Activated CD8-positive, alpha-beta memory T cell treated with anti-CD3 and anti-CD28 coated beads, Interleukin-2, amount 50 U/mL, for 4 hours (primary cell): ENCODE measurements at regions not wholly inside any gene's neighbourhood (a gene's known extent, or its start where the extent isn't known, plus 50 kb on each side); places are given as distances from the start of the nearest gene placed in this dataset.

ENCODE experiments used
- DNase-seq: peaks from one replicate; pipeline ENCODE4 v3.0.0-alpha.2; 2020

DNA sequence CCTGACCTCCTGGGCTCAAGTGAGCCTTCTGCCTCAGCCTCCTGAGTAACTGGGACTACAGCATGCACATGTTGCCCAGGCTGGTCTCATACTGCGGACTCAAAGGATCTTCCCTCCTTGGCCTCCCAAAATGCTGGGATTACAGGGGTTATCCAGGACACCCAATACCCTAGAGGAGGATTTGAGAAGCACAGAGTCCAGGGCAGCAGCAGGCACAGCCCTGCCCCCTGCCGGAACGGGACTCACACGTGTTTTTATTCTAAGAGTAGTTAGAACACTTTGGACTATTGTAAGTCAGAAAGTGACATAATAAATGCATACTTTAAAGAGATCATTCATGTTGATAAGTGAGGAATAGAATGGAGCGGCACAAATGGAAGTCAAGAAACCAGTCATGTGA, 80.2 kb downstream of the C6orf118 start:
- no peak for DNase-seq

DNA sequence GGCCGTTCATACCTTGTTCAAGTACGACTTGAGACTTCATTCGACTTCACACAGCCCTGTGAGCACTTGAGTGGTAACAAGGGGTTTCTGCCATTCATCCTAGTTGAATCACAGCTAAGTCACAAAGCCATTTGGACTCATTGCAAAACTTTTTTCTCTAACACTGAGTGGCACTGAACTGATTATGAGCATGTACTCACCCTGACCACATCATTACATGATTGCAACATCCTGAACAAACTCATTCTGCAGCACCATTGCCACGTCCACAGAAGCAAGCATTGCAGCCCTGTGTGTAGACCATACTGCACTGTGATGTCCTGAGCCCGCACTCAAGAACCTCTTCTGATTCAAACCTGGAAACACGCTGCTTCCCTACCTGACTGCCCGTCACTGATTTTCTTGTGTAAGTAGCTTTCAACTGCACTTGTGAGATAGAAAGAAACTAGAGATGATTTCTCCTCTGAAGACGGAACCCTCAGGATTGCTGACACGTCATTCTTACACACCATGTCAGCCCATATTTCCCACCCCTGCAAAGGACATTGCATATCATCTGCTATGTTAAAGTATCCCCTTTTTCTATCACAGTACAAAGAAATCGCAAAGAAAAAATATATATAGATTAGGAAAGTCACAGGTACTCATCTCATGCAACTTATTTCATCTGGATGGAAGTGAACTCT, 81.6 kb downstream of the C6orf118 start:
- no peak for DNase-seq

DNA sequence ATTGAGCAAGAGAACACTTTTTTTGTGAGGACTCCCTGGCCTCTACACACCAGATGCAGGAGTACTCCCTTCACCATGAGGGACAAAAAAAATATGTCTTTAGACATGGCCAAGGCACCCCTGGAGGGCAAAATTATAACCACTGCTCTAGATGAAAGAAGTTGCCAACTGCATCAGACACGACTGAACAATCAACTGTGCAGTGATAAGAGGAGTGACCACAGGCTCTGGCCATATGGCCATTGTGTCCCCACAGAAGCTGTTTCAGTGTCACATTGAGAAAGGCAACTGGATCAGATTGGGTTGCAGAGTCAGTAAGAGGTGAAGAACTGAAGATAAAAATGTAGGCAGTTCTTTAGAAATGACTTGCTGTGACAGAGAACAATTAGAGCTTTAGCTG, 85.7 kb downstream of the C6orf118 start:
- DNase-seq = no peak

DNA sequence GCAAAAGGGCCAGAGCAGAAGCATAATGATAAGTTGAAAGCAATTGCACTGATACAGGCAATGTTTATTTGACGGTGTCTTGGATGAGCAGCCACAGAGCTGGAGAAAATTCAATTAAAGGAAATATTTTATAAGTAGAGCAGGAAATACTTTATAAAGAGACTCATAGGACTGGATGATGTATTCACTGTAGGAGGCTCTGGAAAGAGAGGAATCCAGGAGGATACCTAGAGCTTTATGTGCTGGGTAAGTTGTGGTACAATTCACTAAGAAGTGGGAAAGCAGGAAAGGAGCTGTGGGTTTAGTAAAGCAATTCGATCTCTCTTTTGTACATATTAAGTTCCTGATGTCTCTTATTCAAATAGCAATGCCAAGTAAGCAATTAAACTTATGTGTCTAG, 86.3 kb downstream of the C6orf118 start:
- DNase-seq = no peak

DNA sequence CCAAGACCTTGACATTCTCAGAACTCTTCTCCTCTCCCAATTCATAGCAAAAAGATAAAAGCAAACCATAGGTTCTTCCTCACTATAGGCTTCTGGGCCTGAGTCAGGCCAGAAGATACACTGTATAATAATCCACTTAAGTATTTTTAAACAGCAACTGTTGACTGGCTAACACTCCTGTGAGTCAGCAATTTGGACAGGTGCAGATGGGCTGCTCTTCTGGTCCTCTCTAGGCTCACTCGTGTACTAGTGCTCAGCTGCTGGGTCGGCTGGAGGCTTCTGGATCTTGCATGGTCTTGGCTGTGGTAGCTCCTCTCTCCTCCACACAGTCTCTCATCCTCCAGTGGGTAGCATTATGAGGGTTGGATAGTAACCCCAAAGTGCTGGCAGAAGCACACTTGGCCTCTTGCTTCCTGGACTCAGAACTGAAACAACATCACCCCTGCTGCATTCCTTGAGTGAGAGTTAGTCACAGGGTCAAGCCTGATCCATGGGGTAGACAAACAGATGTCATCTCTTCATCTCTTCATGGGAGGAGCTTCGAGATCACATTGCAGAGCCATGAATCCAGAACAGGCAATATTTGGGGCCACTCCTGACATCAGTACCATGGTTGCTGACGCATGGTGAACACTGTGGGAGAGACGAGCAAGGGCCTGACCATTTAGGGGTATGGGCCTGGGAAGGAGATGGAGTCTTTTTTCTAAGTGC, 86.9 kb downstream of the C6orf118 start:
- DNase-seq = no peak

DNA sequence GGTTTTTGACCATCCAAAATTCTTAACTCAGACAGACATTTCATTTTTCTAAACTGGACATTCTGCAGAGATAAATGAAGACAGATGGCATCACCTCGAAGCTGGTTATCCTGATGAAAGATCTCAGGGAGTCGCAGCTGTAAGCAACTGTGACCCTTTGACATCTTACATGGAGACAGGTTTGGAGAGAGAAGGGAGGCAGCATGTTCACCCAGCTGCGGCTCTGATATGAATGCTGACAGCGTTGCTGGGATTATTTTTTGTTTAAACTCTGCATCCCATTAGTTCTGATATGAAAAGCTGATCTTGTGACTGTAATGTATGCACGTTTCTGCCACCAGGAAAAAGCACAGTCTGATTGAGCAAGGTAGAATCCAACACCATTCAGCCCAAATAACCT, 89.4 kb downstream of the C6orf118 start:
- DNase-seq = no peak

DNA sequence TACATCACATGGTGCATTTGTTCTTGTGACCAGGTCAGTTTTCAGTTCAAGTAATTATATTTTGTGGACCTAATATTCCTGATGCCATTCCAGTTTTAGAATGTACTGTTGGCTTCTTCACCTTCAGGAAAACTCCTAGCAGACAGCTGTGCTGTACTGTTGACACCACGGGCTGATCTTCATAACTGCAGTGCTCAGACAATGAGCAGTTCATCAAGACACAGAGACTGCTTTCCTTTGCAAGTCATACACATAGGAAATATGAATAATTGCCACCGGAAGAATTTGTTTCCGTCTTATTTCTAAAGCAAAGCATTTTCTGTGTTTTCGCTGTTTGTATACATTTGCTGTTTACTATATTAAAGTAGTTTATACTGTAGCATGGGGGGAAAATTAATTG, 89.8 kb downstream of the C6orf118 start:
- DNase-seq = no peak

DNA sequence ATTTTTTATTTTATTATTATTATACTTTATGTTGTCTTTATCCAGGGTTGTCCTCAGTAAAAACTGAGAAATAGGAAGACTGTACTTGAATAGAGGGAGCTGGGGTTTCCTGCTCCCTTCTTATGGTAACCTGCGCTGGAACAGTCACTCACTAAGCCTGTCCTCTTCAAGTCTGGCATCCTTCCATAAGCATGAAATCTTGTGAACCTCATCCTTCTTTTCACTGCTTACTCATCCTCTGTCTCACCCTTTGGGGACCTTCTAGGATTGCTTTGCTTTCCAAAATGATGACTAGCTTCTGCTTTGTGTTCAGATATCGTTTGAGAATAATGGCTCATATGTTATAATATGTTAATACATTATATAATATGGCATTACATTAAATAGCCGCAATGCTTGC, 90.6 kb downstream of the C6orf118 start:
- no peak for DNase-seq

DNA sequence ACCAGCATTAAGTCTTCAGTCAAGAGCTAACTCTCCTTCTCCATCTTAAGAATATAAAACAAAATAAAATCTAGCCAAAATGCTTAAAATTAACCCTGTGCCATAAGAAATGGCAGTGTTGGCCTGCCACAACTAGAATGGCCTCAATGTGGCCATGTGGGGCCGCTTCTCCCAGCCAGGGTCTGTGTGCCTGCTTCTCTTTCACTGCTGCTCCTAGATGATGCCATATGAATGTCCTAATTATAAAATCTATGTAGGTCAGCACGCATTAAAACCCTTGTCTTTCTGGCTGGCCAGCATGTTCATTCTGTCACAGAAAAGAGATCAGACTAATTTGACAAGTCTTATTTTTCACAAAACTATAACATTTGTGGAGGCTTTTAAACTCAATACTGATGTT, 102.6 kb downstream of the C6orf118 start:
- no peak for DNase-seq

DNA sequence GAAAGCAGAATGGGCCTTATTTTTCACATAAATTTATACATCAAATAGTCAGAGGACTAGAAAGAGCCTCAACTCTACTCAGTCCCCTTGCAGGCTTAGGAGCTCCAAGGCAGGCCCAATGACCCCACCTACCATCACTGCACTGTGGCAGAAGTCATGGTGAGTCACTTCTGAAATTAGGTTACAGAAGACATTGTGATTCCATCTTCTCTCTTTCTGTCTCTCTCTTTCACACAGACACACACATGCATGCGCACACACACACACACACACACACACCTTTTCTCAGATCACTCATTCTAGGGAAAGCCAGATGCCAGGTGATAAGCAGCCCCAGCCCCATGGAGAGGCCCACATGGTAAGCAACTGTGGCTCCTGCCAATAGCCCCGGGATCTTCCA, 103.8 kb downstream of the C6orf118 start:
- no peak for DNase-seq

DNA sequence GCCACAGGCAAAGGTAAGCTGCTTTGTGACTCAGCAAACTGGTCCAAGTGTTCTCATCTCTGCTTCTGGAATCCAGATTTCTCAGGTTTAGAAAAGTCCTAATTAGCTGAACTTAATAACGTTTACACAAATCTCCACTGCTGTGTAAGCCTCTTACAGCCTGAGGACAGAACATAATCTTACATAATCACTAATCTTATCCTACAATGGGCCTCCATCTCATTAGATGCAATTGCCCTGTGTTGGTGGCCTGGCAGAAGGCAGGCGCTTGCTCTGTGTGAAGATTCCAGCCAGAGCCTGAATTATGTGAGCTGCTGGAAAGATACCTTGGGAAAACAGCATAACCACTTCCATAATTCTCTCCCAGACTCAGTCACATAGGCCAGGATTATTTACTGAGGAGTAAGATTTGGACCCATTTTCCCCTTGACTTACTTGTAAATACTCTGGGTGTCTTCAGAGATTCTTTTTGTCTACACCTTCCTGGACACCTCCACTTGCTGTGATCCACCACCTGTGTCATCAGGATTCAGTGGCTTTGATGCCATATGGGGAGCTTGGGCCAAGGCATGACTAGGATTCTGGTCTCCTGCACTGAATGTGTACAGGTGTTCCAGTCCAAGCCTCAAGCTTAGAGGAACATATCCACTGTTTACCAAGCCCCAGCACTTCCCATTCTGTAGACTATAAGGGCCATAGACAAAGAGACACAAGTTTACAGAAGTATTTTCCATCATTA, 104.4 kb downstream of the C6orf118 start:
- no peak for DNase-seq

DNA sequence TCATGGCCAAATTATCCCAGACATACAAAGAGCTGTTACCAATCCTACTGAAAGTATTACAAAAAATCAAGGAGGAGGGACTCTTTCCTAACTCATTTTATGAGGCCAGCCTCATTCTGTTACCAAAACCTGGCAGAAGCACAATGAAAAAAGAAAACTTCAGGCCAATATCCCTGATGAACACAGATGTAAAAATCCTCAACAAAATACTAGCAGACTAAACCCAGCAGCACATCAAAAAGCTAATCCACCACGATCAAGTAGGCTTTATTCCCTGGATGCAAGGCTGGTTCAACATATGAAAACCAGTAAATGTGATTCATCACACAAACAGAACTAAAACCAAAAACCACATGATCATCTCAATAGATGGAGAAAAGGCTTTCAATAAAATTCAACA, 109.2 kb downstream of the C6orf118 start:
- DNase-seq = no peak

DNA sequence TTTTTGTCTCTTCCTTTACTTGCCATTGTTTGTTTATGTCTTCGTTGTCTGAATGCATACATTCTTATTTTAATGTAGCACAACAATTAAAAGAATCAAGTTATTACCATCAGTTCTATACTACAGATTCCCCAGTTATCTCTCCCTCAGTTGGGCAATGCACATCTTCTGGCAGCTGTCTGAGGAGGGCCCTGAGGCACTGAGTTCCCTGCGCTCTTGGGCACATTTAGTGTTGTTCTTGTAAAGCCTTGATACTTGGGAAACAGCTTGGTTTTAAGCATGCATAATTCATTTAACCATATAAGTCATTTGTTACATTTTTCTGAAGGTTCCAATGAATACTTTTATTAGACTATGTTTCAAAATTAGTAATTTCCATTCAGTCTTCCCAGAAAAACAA, 117.9 kb downstream of the C6orf118 start:
- DNase-seq = no peak

DNA sequence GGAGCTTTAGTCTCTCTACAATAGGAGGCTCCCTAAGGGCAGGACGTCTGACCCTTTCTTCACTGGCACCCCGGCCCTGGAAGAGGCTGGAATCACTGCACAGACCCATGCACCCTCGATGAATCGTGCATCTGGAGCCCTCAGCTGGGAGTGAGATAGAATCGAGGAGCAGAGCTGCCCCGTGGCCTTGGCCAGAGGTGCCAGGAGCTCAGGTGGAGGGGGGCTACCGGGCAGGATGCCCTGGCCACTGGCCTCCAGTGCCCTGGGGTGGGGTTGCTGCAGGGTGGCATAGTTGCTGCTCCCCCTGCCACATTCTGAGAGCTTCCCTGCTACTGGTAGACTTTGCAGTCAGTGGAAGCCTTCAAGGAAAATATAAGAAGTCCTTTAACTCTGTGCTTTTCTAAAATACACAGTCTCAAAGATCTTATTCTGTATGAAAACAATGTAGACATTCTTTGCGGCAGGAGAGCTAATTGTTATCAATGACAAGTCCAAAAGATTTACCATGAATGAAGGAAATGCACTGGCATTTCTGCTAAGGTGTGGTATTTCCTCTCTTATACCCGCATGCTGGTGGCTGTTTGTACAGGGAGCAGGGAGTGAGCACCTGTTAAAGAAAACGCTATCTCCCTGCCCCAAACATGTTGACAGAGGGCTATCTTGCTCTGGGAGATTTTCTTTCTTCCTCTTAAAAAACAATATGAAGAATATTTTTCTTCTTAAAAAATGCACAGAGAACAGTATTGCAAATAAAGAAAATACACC, 122.8 kb downstream of the C6orf118 start:
- no peak for DNase-seq

DNA sequence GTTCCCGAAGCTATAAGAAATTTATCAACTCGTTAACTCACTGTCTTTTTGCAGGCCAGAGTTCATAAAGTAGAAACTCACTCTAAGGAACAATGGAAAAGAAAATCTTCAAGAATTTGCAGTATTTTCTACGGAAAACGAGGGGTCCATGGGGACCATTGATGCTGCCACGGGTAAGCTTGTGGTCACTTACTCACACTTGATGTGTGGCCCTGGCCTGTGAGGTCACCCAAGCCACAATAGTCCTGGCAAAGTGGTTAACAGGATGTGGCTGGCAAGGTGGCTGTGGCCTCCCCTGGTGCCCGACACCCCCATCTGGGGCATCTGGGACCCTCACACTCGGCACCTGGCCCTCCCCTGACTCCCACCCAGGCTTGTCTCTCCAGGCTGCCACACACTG, 123.4 kb downstream of the C6orf118 start:
- DNase-seq = no peak

DNA sequence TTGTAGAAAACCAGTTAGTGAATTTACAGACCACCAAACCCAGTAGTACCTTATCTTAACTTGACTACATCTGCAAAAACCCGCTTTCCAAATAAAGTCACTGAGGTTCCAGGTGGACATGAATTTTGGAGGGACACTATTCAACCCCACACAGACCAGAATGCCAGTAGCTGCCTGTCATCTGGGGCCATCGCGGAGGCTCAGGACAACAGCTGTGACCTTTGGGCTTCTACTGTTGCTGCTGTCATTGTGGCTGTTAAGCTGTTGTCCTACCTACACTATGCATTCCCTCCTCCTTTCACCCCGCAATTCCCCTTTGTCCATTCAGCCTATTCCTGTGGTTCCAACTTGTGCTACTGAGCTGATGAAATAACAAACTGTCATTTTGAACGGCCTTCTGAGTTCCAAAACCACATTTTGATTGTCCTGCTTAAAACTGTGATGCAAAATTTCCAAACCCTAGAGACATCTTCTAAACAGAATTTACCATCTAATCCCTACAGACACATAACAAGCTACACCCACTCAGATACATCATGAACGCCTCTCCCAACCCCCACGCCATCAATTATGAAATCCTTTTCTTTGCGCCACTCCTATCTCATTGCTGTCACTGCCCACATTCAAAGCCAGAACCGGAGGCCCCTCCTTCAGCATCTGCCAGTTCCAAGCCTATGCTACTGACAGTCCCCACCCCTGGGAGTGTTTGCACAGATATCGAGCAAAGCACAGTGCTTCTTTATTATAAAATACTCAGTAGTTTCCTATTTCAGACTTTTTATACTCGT, 125.0 kb downstream of the C6orf118 start:
- DNase-seq = no peak

DNA sequence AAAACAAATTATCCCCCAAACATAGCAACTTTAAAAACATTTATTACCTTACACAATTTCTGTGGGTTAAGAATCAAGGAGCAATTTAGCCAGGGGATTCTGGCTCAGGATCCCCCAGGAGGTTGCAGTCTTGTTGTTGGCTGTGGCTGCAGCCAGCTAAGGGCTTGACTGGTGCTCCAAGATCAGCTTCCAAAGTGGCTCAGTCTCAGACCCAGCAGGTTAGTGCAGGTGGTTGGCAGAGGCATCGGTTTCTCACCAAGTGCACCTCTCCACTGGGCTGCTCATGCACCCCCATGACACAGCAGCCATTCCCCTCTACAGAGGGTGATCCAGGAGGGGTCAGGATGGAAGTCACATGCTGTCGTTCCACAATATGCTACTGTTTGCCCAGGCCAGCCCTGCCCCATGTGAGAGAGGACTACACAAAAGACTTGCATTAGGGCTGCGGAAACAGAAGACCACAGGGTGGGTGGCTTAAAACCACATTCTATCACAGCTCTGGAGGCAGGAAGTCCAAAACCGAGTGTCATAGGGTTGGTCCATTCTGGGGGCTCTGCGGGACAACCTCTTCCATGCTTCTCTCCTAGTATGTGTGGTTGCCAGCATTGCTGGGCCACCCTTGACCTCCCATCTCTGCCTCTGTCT, 125.8 kb downstream of the C6orf118 start:
- no peak for DNase-seq

DNA sequence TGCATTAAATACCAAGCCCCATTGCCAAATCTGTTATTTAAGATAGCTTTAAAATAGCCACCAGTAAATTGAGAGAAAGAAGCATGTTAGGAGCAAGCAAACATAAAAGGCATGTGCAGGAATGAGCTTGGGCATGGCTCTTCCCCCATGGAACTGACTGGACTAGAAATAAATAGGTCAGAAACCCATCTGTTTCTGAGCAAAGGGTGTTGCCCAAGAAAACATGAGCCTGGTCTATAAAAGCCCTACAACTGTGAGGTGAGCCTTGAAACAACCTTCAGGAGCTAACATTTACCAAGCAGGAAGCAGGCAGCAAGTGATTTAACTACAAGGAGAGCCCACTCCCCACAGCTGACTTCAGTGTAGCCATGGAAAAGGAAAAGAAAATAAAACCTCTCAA, 126.3 kb downstream of the C6orf118 start:
- DNase-seq = no peak

DNA sequence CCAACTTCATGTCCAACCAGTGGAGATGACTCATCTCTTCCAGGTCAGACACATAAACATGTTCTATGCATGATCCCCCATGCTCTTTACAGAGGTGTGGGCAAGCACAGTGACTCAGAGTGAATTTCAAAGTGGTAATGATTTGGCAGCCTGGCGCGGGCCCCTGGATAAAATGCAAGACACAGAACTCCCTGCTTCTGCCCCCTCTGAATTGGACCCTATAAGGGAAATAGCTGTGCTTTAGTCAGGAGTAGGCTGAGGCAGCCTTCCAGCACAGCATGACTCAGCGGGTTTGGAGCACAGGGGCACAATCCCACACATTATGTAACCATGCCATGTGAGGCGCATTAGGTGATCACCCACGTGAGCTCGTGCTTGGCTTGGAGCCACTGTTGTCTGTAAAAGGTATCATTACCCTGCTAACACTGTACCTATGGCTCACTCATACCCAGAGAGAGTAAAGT, 127.4 kb downstream of the C6orf118 start:
- no peak for DNase-seq

DNA sequence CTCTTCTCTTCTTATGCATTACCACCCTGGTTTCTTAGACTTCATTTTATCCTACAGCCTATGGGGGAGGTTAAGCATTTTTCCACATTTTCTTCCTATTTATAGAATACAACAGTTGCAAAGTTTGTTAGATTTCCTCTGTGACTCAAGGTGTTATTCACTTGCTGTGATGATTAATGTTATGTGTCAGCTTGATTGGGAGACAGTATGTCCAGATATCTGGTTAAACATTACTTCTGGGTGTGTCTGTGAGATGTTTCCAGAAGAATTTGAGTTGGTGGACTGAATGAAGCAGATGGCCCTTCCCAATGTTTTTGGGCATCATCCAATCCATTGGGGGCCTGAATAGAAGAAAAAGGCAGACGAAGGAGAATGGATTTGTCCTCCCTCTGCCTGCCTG, 131.3 kb downstream of the C6orf118 start:
- no peak for DNase-seq

DNA sequence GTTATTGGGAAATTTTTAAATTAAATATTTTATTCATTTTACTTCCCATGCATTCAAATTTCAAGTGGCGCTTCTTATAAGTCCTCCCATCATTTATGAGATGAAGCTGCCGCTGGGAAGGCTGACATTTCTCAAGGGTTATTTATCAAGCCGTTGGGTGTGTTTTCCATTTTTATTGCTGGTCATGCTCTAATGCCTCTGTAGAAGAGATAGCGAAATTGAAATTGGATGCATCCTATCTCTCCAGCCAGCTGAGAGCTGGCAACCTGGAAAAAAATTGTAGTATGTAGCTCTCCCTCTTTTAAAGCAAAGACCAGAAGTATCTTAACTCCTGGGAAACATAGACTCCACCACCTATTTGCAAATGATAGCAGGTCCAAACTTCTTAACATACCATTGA, 135.9 kb downstream of the C6orf118 start:
- no peak for DNase-seq

DNA sequence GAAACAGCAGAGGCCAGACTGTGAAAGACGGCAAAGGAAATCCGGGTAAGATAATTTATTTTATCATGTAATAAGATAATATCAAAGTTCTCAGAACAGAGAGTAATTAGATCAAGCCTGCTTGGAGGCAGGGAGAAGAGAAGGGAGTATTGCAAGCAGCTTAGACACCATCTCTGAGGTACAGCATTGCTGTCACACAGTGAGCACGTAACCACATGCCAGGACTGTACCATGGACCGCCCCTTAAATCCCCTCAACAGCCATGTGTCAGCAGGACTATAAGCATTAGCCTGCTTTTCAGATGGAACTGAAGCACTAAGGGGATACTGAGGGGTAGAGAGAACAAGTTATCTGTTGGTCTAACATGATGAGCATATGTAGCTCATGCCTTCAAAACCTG, 141.5 kb downstream of the C6orf118 start:
- DNase-seq = no peak
